ENCODE measurements at regions not wholly inside any gene's neighbourhood (a gene's known extent, or its start where the extent isn't known, plus 50 kb on each side); places are given as distances from the start of the nearest gene placed in this dataset.

- in situ Hi-C loops (cut with MboI; ENCODE audit: low pct_unique_long_range_greater_than_20kb, low sequenced_read_pairs, unreplicated experiment) = no loop called here
- no peak for DNase-seq (ENCODE audit: low spot score)
- TF ChIP-seq CTCF (IDR thresholded peaks at IDR 0.05; ENCODE audit: extremely low read depth, insufficient read depth, missing control alignments) = no peak
These were observed 208.7 kb downstream of the CBLL2 start for GRCh38 chrX:22481436-22481835.

DNA sequence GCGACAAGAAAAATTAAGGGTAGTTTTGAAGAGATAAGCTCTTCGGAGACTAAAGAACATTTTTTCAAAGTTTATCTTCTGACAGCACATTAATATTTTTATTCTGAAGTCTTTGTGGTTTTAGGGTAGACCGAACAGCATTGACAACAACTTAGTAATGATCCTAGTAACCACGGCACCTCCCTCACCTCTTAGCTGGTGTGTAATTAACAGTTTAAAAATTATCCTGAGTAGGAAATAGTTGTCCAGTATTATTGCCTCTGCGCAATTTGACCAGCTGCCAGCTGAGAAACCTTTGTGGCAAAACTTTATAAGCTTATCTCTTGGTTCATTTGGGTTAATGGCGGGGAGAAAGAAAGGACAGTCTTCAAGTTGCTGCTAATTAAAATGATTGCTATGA is 213.6 kb downstream of the CBLL2 start:
- DNase-seq (ENCODE audit: low spot score) = no peak
- in situ Hi-C loops (cut with MboI; ENCODE audit: low pct_unique_long_range_greater_than_20kb, low sequenced_read_pairs, unreplicated experiment) = no loop called here
- no peak for TF ChIP-seq CTCF (IDR thresholded peaks at IDR 0.05; ENCODE audit: extremely low read depth, insufficient read depth, missing control alignments)

DNA sequence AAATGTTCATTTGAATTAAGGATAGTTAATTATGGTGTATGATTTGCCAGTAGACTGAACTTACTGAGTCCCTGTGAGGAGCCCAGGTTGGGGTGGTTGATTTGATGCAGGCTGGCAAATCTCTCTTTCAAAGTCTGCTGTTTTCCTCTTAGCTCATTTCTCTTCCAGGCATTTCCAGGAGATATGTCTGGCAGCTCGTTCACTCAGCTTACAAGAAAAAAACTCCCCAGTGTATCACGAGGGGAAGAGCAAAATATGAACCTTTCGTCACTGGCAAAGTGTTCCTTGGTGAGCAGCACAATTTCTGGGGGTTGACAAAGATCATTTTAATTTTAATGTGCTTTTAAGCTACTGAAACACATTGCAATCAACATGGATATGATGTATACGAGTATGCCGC is 244.2 kb downstream of the CBLL2 start:
- in situ Hi-C loops (cut with MboI; ENCODE audit: low pct_unique_long_range_greater_than_20kb, low sequenced_read_pairs, unreplicated experiment) = no loop called here
- TF ChIP-seq CTCF (IDR thresholded peaks at IDR 0.05; ENCODE audit: extremely low read depth, insufficient read depth, missing control alignments) = no peak
- no peak for DNase-seq (ENCODE audit: low spot score)

- DNase-seq (ENCODE audit: low spot score) = no peak
- in situ Hi-C loops (cut with MboI; ENCODE audit: low pct_unique_long_range_greater_than_20kb, low sequenced_read_pairs, unreplicated experiment) = no loop called here
- TF ChIP-seq CTCF (IDR thresholded peaks at IDR 0.05; ENCODE audit: extremely low read depth, insufficient read depth, missing control alignments) = no peak
These were observed 247.6 kb downstream of the CBLL2 start for GRCh38 chrX:22520128-22520828.

GRCh38 chrX:22526339-22526738 is 253.6 kb downstream of the CBLL2 start:
- in situ Hi-C loops (cut with MboI; ENCODE audit: low pct_unique_long_range_greater_than_20kb, low sequenced_read_pairs, unreplicated experiment) = no loop called here
- peak; percentile 10 for DNase-seq (ENCODE audit: low spot score)
- no peak for TF ChIP-seq CTCF (IDR thresholded peaks at IDR 0.05; ENCODE audit: extremely low read depth, insufficient read depth, missing control alignments)

GRCh38 chrX:22527302-22527701 is 254.6 kb downstream of the CBLL2 start:
- no peak for DNase-seq (ENCODE audit: low spot score)
- in situ Hi-C loops (cut with MboI; ENCODE audit: low pct_unique_long_range_greater_than_20kb, low sequenced_read_pairs, unreplicated experiment) = no loop called here
- no peak for TF ChIP-seq CTCF (IDR thresholded peaks at IDR 0.05; ENCODE audit: extremely low read depth, insufficient read depth, missing control alignments)

Measured in GM13977 (cell line).